MCF 10A (cell line): ENCODE measurements at regions not wholly inside any gene's neighbourhood (a gene's known extent, or its start where the extent isn't known, plus 50 kb on each side); places are given as distances from the start of the nearest gene placed in this dataset.

Experiments
- BruUV-seq: library from RNA; stranded (reverse); fragments of 400-500 nt; replicated peaks from 2 replicates; lab custom pipeline; 2021; lab: Mats Ljungman, UMichigan
- CTCF ChIA-PET: fragments of 300-600 bp; sonication (Branson Sonifier 250); formaldehyde crosslinking; extraction: SDS; loops from one replicate; lab custom pipeline; 2021; ENCODE audit warnings: antibody characterized with exemption, inconsistent platforms; lab: Yijun Ruan, JAX
- POLR2A ChIA-PET: fragments of 300-600, 350-650 bp; sonication (Branson Sonifier 250); formaldehyde crosslinking; extraction: SDS; loops from one replicate; lab custom pipeline; 2020; ENCODE audit warnings: antibody characterized with exemption, inconsistent platforms; lab: Yijun Ruan, JAX
- DNase-seq: peaks from one replicate; pipeline ENCODE4 v3.0.0-alpha.2; 2018; ENCODE audit not compliant: unreplicated experiment
- H3K27ac Mint-ChIP-seq: one replicate; pipeline ENCODE4 v1.8.0; 2022; ENCODE audit warnings: mild to moderate bottlenecking, low read depth, mixed read lengths; ENCODE audit not compliant: unreplicated experiment
- H3K27me3 Mint-ChIP-seq: one replicate; pipeline ENCODE4 v1.8.0; 2022; ENCODE audit warnings: mixed read lengths; ENCODE audit not compliant: insufficient read depth, unreplicated experiment
- H3K36me3 Mint-ChIP-seq: one replicate; pipeline ENCODE4 v1.8.0; 2022; ENCODE audit warnings: mild to moderate bottlenecking, moderate library complexity, mixed read lengths; ENCODE audit not compliant: insufficient read depth, unreplicated experiment
- H3K4me1 Mint-ChIP-seq: one replicate; pipeline ENCODE4 v1.8.0; 2022; ENCODE audit warnings: mixed read lengths; ENCODE audit not compliant: insufficient read depth, unreplicated experiment
- H3K4me3 Mint-ChIP-seq: one replicate; pipeline ENCODE4 v1.8.0; 2022; ENCODE audit warnings: mild to moderate bottlenecking, moderate library complexity, mixed read lengths; ENCODE audit not compliant: unreplicated experiment
- H3K9me3 Mint-ChIP-seq: one replicate; pipeline ENCODE4 v1.8.0; 2022; ENCODE audit warnings: mixed read lengths; ENCODE audit not compliant: unreplicated experiment
- intact Hi-C: fragments of 100-400 bp; cut with micrococcal nuclease; formaldehyde crosslinking; loops from 2 replicates; pipeline ENCODE4 v1.14.1; 2022
- TF ChIP-seq, protein P1 (sequence below): fragments of 200-600 bp; IDR thresholded peaks from one replicate; pipeline ENCODE4 v1.8.0; 2022; ENCODE audit warnings: antibody characterized with exemption, mild to moderate bottlenecking; ENCODE audit not compliant: unreplicated experiment

DNA sequence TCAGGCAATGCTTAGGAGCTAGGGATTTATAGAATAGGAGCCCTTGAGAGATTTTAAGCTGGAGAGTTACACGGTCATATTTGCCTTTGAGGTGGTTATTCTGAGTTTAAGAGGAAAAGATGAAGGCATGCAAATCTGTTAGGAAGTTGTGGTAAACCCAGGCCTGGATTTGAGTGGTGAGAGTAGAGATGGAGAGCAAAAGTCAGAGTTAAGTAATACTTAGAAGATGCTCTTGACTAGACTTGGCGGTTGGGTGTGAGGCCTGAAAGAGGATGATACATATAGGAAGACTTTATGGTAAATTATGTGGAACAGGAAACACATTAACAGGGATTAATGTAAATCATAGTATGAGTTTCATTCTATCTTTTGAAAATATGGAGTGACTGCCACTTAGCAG lies 136.0 kb upstream of the ARX start:
- Mint-ChIP-seq H3K4me1 (peaks cover 5% of the 10 kb centered on the region), H3K27ac (no peak overlapping the region), H3K27me3 (no peaks in the 10 kb centered on the region), H3K9me3 (no peaks in the 10 kb centered on the region), H3K36me3 (no peaks in the 10 kb centered on the region), H3K4me3 (no peak overlapping the region)
- TF ChIP-seq, protein P1, sequence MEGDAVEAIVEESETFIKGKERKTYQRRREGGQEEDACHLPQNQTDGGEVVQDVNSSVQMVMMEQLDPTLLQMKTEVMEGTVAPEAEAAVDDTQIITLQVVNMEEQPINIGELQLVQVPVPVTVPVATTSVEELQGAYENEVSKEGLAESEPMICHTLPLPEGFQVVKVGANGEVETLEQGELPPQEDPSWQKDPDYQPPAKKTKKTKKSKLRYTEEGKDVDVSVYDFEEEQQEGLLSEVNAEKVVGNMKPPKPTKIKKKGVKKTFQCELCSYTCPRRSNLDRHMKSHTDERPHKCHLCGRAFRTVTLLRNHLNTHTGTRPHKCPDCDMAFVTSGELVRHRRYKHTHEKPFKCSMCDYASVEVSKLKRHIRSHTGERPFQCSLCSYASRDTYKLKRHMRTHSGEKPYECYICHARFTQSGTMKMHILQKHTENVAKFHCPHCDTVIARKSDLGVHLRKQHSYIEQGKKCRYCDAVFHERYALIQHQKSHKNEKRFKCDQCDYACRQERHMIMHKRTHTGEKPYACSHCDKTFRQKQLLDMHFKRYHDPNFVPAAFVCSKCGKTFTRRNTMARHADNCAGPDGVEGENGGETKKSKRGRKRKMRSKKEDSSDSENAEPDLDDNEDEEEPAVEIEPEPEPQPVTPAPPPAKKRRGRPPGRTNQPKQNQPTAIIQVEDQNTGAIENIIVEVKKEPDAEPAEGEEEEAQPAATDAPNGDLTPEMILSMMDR, result no peak
- intact Hi-C loops, result no loop called here
- ChIA-PET POLR2A (no interaction called here), CTCF (interaction anchor here (0.5 to 4.7 kb wide), 5 partner anchors 8 to 399 kb away, joined by 3 to 33 read pairs (median 3); no protein-coding TSS in a partner anchor)
- no TSS peak for BruUV-seq
- no peak for DNase-seq

- TF ChIP-seq, protein P1, result peak; percentile 74
- CTCF ChIA-PET, result interaction anchor here (0.6 to 7.5 kb wide), 56 partner anchors 9 to 1873 kb away, joined by 3 to 198 read pairs (median 3); no protein-coding TSS in a partner anchor
- intact Hi-C loops, result loop anchor here (1.0 to 5.0 kb wide), 5 partner anchors 109 to 747 kb away; no protein-coding TSS in a partner anchor
- Mint-ChIP-seq H3K4me3 (peak overlapping the region; percentile 54), H3K9me3 (no peaks in the 10 kb centered on the region), H3K27ac (no peak overlapping the region), H3K27me3 (peaks cover under 1% of the 10 kb centered on the region), H3K36me3 (no peaks in the 10 kb centered on the region), H3K4me1 (no peaks in the 10 kb centered on the region)
- no TSS peak for BruUV-seq
- DNase-seq, result peak; percentile 60
- POLR2A ChIA-PET, result interaction anchor here (0.7 to 1.3 kb wide), 2 partner anchors 304 to 306 kb away, joined by 3 to 5 read pairs; no protein-coding TSS in a partner anchor
Measured at GRCh38 chrX:25144043-25144940, 128.5 kb upstream of the ARX start.

- no TSS peak for BruUV-seq
- no peaks in the 10 kb centered on the region for H3K4me1 Mint-ChIP-seq
- no peaks in the 10 kb centered on the region for H3K36me3 Mint-ChIP-seq
- no peaks in the 10 kb centered on the region for H3K9me3 Mint-ChIP-seq
- intact Hi-C loops, result loop anchor here (5.0 kb wide), 1 partner anchor 746 kb away; no protein-coding TSS in a partner anchor
- ChIA-PET CTCF (interaction anchor here (0.6 to 7.5 kb wide), 43 partner anchors 10 to 1873 kb away, joined by 3 to 198 read pairs (median 4); no protein-coding TSS in a partner anchor), POLR2A (interaction anchor here (0.7 to 1.3 kb wide), 2 partner anchors 304 to 305 kb away, joined by 3 to 5 read pairs; no protein-coding TSS in a partner anchor)
- DNase-seq, result no peak
- TF ChIP-seq, protein P1, result no peak
- H3K27ac Mint-ChIP-seq, result no peak overlapping the region
- peaks cover 8% of the 10 kb centered on the region for H3K27me3 Mint-ChIP-seq
- no peak overlapping the region for H3K4me3 Mint-ChIP-seq
Measured at GRCh38 chrX:25143596-25143995, 127.8 kb upstream of the ARX start.

DNA sequence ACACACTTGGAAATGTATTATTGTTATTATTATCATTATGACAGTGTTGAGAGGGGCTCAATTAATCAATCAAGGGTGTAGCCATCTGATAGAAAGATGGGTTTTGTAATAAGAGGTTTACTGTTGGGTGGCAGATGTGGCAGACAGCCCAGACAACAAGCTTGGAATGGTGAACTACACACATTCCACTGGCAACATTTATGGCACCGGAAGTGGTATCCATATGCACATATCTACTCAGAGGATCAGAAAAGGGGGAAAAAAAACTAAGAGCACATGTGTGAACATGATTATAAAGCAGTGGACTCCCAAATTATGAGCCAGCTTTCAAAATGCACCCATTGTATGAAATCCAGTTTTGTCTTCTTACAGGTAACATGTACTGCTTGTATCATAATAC lies 125.9 kb upstream of the ARX start:
- no peak overlapping the region for H3K4me3 Mint-ChIP-seq
- TF ChIP-seq, protein P1, result no peak
- no peak for DNase-seq
- no peaks in the 10 kb centered on the region for H3K9me3 Mint-ChIP-seq
- peaks cover 10% of the 10 kb centered on the region for H3K27me3 Mint-ChIP-seq
- no peak overlapping the region for H3K27ac Mint-ChIP-seq
- no peaks in the 10 kb centered on the region for H3K36me3 Mint-ChIP-seq
- ChIA-PET CTCF (interaction anchor here (1.3 to 7.5 kb wide), 5 partner anchors 12 to 303 kb away, joined by 3 to 198 read pairs (median 33); no protein-coding TSS in a partner anchor), POLR2A (no interaction called here)
- no TSS peak for BruUV-seq
- intact Hi-C loops, result loop anchor here (5.0 kb wide), 1 partner anchor 744 kb away; no protein-coding TSS in a partner anchor
- H3K4me1 Mint-ChIP-seq, result no peaks in the 10 kb centered on the region
